22Rv1 (cell line): ENCODE measurements at regions not wholly inside any gene's neighbourhood (a gene's known extent, or its start where the extent isn't known, plus 50 kb on each side); places are given as distances from the start of the nearest gene placed in this dataset.

ENCODE experiments used
- CTCF ChIP-seq: fragments of 450-650 bp; IDR thresholded peaks from 2 replicates; pipeline ENCODE4 v1.5.1; 2017; ENCODE audit warnings: mild to moderate bottlenecking
- ZFX ChIP-seq: fragments of 450-650 bp; IDR thresholded peaks from 2 replicates; pipeline ENCODE4 v1.6.1; 2017; ENCODE audit warnings: antibody characterized with exemption, borderline replicate concordance

DNA sequence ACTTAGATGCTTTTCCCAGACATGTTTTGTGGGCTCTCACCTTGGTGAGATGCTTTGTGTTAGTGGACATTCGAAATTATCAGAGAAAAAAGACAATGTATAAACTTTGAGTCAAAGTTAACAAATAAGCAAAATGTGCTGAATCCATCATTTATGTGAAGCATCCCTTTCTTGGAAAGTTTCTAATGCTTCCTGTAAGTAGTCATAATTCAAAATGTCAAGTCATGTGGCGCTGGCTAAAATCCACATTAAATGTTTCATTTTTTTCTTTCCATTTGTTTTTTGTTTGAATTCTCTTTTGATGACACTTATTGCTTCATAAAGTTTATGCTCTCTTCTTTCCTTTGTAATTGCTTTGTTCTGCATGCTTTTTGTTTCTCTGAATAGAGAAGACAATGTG, 107.2 kb upstream of the CENPW start:
- TF ChIP-seq CTCF (no peak), ZFX (no peak)
